GM23338 (cell line): ENCODE measurements at regions not wholly inside any gene's neighbourhood (a gene's known extent, or its start where the extent isn't known, plus 50 kb on each side); places are given as distances from the start of the nearest gene placed in this dataset.

Experiments used
- CTCF ChIP-seq, 2 experiments: fragments of 200-600 bp in 1 of 2; sonication (generic) in 1 of 2; conservative IDR thresholded peaks; 2 replicates each; pipeline versions ENCODE4 v1.5.1 to v1.6.1; 2016 to 2017; ENCODE audit warnings: antibody characterized with exemption in 2 of 2, low read depth in 2 of 2, mild to moderate bottlenecking in 2 of 2, moderate library complexity in 1 of 2
- JUNB ChIP-seq: IDR thresholded peaks from one replicate; pipeline ENCODE4 v1.6.1; 2016; ENCODE audit warnings: antibody characterized with exemption; ENCODE audit not compliant: unreplicated experiment
- NANOG ChIP-seq: IDR thresholded peaks from 2 replicates; pipeline ENCODE4 v1.6.1; 2016; ENCODE audit warnings: antibody characterized with exemption, borderline replicate concordance

GRCh38 chrX:124501586-124501985 lies 155.2 kb downstream of the SH2D1A start:
- TF ChIP-seq CTCF (conservative IDR thresholded peaks at IDR 0.05; ENCODE audit: low read depth in 2 of 2) (no peak), JUNB (no peak), NANOG (no peak)
